HG03139 (cell line): ENCODE measurements at regions not wholly inside any gene's neighbourhood (a gene's known extent, or its start where the extent isn't known, plus 50 kb on each side); places are given as distances from the start of the nearest gene placed in this dataset.
"Not testable (repeated sequence)": the region's sequence is repeated elsewhere in the genome, so short reads cannot be mapped to it uniquely, and the experiment has no call there.

Experiments
- ATAC-seq: cut with Tn5 transposase; IDR thresholded peaks from one replicate; pipeline ENCODE4 v1.9.1; 2021; ENCODE audit not compliant: unreplicated experiment

DNA sequence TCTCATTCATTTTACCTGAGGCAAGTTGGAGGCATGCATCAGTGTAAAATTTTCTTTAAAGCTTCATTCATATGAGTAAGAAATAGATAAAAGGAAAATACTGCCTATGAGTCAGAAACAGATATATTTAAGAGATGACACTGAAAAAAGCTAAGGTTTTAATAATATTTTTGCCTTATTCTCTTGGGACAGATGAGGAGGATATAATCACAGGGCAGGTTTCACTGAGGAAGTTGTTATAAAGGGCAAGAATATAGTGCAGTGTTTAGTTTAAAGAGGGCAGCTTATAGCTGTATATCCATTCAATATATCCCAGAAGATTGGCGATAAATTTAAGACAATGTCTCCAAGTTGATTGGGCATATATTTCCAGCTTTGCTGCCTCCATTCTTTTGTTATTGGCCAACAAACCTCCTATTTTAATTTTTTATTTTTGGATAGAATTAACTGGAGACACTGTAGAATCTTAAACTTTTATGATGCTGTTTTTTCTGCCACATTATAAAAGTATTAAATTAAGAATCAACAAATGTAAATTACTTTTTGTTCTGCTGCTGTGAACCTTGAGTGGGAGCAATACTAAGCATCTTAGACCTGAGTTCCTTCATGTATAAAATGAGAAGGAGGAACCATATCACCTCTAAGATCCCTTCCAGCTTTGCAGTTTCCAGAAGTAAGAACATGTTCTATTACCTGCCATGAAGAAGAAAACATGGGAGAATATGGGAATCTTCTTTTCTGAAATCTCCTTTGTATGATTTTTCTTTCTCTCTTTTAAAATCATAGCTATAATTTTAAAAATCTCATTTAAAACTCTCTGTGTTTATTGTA, 171.6 kb downstream of the S1PR1 start:
- peak; percentile 13 for ATAC-seq

DNA sequence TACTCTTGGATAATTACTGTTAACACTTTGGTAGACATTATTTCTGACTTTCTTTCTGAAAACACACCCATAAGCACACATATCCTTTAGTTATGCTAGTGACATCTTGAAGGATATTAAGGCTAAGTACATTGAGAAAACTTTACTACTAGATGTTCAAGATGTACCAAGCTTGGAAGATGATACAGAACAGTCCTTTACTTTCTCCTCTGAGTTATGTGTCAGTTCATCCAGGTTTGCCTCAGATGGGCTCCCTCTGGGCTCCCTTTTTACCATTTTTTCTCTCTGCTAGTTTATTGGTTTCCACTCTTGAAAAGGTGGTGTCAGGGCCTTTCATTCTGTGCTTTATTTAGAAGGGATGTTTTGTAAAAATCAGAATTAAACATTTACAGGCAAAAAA, 172.3 kb downstream of the S1PR1 start:
- ATAC-seq, result no peak

DNA sequence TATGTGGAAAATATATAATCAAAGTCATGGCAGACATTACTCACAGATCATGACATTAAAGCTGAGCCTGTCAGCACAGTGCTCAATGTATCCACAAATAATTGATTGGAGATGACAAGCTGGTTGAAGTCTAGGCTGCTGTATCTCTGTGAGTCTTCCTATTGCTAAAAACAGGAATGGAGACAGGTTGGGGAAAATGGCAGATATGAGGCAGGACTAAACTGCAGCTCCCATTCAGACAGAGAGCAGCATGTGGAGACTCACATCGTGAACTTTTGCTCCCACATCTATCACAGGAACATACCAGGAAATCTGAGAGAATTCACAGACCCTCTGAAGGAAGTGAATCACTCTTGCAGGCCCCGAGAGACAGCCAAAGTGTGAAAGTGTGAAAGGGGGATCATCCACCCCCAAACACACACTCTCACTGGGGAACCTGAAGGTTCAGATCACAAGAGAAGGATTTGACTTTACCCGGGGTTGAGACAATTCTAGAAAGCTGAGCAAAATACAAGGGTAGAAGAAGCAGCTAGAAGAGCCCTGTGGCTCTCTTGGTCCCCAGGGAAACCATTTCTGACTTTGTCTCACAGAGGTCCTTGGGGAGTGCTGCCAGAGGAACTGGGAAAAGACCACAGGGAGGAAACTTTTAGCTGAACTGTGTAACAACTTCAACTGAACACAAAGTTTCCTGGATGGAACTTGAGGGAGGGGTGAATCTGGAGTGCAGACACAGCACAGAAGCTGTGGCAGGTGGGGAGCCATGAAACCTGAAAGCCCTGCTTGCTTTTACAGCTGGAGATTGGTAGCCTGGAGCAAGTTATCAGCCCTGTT, 173.4 kb downstream of the S1PR1 start:
- peak; percentile 39 for ATAC-seq

DNA sequence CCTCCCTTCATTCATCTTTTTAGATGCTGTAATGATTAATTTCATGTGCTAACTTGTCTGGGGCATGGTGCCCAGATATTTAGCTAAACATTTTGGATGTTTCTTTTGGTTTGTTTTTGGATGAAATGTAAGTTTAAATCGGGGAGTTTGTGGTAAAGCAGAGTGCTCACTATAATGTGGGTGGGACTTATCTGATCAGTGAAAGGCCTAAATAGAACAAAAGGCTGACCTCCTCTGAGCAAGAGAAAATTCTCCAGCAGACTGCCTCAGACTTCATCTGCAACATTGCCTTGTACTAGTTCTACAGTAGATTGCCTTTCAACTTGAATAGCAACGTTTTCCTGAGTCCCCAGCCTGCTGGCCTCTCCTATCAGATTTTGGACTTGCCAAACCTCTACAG, 183.6 kb downstream of the S1PR1 start:
- no peak for ATAC-seq

DNA sequence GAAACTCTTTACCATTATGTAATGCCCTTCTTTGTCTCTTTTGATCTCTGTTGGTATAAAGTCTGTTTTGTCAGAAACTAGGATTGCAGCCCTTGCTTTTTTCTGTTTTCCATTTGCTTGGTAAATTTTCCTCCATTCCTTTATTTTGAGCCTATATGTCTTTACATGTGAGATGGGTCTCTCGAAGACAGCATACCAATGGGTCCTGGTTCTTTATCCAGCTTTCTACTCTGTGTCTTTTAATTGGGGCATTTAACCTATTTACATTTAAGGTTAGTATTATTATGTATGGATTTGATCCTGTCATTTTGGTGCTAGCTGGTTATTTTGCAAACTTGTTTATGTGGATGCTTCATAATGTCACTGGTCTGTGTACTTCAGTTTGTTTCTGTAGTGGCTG, 191.3 kb downstream of the S1PR1 start:
- ATAC-seq, result not testable (repeated sequence)

DNA sequence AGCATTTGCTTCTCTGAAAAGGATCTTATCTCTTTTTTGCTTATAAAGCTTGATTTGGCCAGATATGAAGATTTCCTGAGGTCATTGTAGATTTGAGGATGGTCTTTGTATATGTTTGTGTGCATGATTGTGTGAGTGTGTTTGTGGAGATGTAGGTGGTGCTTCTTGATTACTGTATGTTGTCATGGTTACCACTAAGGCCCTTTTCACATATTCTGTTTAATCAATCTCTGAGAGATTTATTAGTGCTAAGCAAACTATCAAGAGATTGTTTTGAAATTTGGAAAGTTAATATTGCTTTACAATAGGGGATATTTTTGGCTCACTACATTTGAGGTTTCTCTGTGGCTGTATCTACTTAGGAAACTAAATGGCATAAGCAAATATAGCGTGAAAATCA, 191.7 kb downstream of the S1PR1 start:
- ATAC-seq, result no peak

DNA sequence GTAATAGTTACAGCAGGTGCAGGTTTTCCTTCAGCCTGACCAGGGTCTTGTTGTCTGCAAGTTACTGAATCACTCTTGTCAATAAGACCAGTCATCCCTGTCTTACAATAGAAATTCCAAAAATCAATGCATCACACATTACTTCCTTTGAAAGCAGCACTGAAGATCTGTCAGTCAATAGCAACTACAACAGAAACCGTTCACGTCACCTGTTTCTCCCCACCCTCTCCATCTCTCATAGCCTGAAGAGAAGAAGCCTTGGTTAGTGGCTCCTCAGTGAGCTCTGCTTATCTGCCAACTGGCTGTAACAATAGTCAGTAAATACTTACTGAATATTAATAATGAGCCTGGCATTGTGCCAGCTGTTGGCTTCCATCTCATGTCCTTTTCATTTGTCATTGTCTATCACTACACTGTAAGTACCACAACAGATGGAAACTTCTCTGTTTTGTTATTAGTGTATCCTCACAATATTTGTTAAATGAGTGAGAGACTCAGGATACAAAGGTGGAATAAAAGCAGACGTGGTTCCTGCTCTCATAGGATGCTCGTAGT, 195.2 kb downstream of the S1PR1 start:
- no peak for ATAC-seq

DNA sequence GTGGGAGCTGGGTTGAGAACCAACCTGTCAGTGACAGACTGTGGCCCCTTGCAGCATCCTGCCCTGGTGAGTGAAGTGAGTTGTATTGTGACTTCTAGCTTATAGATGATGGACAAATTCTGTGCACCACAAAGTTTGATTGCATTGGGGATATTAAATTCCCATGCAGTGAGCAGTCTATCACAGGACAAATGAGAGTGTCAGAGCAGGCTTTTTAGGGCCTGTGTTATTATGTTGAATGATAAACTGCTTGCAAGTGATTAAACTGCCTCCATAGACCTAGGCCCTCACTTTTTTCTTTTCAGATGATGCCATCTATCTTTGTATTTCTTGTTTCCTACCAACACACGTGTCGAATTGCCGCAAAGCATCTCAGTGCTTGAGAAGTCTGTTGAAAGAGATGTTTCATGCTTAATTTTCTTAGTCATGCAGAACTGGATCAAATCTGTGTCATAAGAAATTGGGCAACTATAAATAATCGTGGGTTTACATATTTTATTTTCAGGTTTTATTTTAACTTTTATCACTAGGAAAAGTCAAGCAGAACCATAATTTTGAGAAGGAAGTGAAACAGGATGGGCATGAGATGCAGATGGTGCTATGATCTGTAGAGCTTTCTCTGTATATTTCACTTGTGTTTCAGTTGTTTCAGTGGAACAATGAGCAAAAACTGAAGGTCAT, 199.2 kb downstream of the S1PR1 start:
- ATAC-seq, result peak; percentile 58

DNA sequence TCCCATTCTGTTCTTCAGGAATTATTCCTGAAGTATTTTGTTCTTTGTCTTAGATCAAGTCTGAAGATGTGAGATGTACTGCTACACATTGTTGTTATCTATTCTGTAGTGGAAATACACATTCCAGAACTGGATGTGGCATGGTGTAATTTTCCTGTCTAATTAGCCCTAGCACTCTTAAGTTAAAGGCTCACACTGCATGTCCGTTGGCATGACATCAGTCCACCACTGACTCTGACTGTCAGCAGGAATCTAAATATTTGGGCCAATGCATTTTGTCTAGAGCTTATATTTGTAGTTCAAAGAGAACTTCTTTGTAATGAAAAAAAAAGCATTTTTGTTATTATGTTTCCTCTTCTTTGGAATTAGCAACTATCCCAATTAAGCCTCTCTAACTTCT, 201.0 kb downstream of the S1PR1 start:
- no peak for ATAC-seq

DNA sequence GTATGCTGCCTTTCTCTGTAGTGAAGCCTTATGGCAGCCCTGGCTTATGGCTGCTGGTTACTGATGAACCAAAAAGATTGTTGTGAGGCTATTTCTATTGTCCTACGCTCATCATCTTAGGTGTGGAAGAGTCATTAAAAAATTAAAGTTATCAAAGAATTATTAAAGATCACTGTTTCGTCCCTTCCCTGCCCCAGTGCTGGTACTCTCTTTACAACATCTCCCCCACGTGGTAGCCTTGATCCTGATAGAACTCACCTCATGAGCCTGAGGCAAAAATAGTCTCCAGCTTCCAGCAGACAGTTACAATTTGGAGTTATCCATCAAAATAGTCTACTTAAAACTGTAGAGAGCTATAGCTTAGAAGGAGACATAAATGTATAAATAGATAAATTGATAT, 201.5 kb downstream of the S1PR1 start:
- peak; percentile 55 for ATAC-seq

DNA sequence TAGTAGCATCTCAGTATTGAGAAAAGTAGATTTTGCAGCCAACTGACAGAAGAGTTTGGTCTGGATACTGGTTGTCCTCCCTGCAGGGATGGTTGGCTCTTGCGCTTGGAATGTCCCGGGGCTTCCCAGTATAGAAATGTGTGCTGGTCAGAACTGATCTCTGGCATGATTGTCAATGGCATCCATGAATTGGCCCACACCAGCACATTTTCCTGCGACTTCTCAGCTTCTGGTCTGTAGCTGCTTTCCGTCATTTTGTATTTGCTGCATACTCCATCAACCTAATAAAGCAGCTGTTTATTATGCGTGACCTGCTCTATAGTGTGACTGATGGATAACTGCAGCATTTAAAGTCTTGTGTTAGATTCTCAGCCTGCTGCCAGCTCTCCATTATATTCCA, 203.7 kb downstream of the S1PR1 start:
- ATAC-seq, result no peak

DNA sequence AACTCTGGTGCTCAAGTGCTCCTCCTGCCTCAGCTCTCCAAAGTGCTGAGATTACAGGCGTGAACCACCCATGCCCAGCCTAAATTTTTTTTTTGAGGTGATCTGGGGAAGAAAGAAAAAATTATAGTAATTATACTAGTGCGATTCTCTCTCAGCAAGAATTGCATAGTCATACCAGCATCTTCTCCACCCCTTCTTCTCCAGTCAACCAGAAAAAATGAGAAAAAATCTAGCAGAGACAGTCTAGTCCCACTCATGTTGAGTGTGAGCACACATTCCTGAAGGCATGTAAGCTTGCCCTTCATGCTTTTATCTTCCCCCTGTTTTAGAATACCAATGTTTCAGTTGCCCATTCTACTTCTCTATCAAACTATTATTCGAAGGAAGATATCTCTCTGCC, 207.6 kb downstream of the S1PR1 start:
- no peak for ATAC-seq

DNA sequence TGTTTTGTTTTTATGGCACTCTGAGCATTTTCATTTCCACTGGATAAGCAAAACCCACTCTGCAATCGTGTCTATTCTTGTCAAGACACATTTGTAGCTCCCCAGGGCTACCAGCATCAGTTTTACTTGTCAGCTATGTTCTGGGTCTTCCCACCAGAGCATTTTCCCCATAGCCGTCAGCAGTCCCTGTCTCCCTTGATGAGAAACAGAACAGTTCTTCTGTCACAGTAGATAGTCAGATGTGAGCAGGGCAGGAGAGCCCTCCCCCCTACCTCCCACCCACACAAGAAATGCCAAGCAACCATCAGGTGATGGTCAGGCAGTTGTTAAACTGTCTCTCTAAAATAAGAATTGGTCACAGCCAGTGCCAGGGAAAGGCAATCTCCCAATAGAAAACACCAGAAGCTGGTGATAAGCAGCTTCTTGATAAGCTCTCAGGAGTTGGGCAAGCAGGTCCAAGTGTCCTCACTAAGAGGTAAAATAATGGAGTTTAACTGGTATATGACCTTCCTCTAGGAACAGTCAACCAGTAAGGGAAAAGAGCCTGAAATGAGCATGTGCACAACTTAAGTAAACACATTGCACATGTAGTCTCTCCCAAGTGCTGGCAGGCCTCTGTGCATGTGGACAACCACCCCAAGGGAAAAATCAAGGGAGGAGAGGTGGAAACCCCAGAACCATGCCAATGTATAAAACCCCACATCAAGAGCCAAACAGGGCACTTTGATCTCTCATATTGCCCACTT, 208.2 kb downstream of the S1PR1 start:
- no peak for ATAC-seq

DNA sequence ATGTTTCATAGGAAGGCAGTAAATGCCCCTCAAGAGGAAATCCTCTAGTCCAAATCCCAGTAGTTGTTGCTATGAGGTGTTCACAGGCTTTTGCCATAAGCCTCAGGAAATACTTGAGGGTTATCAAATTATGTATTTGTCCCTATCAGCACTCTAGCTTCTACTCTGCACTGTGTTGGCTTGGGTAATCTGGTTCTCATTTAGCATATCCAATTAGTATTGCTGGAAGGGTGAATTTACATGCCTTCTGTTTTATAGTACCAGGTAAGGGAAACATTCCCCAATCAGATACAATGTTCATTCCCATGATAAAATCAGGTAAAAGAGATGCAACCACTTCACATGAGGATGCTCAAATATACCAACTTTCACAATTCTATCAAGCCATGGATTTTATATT, 211.2 kb downstream of the S1PR1 start:
- no peak for ATAC-seq

DNA sequence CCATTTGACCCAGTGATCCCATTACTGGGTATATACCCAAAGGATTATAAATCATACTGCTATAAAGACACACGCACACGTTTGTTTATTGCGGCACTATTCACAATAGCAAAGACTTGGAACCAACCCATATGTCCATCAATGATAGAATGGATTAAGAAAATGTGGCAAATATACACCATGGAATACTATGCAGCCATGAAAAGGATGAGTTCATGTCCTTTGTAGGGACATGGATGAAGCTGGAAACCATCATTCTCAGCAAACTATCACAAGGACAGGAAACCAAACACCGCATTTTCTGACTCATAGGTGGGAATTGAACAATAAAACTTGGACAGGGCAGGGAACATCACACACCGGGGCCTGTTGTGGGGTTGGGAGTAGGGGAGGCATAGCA, 213.9 kb downstream of the S1PR1 start:
- not testable (repeated sequence) for ATAC-seq

DNA sequence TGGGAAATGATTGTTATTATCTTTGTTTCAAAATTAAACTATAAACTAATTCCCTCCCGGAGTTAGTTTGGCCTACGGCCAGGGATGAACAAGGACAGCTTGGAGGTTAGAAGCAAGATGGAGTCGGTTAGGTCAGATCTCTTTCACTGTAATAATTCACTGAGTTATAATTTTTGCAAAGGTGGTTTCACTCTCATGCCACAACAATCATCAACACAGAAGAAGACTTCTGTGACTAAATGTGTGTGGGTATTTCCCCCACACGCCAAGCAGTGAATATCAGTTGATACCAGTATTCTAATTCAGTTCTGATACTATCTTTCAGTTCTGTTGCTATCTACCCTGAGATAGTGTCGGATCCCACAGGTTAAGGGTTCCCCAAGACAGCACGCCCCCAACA, 215.1 kb downstream of the S1PR1 start:
- ATAC-seq, result peak; percentile 45

DNA sequence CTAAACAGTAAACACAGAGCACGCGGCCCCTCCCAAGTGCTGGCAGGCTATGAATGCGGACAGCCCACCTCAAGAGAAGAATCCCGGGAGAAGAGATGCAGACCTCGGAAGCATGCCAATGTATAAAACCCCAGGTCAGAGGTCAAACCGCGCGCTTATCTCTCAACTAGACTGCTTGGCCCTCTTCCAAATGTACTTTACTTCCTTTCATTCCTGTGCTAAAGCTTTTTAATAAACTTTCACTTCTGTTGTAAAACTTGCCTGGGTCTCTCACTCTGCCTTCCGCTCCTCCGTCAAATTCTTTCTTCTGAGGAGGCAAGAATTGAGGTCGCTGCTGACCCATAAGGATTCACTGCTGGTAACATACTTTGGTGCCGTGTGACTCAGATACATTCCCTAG, 216.0 kb downstream of the S1PR1 start:
- ATAC-seq, result no peak

DNA sequence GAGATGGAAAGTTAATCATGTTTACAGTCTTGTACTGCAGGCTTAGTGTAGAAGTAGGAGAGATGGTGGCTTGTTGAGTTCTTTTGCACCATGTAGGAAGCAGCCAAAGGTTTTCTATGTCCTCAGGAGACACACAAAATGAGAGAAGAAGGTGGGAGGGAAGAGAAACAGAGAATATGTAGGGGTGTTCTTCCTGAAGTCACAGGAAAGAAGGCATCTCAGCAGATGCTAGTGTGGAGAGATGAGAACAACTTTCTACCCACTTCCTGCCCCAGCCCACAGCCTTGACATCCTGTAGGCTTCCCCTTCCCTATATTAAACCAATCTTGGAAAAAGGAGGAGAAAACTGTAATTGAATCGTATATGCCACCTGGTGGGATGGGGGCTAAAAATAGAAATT, 217.0 kb downstream of the S1PR1 start:
- ATAC-seq, result peak; percentile 53

DNA sequence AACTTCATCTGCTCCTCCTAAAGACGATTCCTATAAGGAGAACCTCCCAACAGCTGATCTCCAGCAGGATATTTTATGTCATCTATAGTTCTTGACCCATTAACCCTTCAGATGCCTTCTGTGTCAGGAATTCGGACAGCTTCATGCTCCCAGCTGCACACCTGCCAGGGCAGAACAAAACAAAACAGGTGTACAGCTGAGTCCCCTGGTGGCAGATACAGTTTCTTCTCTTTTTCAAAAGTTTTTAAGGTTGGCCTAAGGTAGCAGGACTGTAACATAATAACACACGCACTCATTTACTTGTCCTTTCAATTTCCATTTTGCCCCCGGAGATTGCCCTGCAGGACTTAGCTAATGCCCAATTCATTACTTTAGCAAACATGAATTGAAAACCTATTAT, 218.3 kb downstream of the S1PR1 start:
- no peak for ATAC-seq

DNA sequence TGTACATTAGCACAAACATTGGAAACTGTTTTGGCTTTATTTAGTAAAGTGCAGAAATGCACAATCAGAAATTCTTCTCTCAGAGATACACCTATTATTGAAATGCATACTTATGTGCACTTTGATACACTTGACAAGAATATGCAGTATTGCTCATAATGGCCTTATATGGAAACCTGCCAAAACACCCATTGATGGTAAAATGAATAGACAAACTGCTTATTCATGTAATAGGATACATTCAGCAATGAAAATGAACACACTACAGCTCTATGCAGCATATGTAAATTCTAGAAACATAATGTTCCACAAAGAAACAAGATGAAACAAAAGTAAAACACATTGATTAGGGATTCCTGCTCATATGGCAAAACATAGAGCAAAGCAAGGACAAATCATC, 223.9 kb downstream of the S1PR1 start:
- ATAC-seq, result no peak

DNA sequence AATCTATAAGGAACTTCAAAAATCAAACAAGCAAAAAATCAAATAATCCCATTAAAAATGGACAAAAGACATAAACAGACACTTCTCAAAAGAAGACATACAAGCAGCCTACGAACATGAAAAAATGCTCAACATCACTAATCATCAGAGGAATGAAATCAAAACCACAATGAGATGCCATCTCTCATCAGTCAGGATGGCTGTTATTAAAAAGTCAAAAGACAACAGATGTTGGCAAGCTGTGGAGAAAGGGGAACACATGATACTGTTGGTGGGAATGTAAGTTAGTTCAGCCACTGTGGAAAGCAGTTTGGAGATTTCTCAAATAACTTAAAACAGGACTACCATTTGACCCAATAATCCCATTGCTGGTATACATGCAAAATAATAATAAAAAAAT, 226.4 kb downstream of the S1PR1 start:
- ATAC-seq, result no peak
